A549 (cell line): ENCODE measurements at regions not wholly inside any gene's neighbourhood (a gene's known extent, or its start where the extent isn't known, plus 50 kb on each side); places are given as distances from the start of the nearest gene placed in this dataset.
A peak's percentile ranks its signal among the peaks of the same experiment; 100 is the strongest.
"Not testable (repeated sequence)": the region's sequence is repeated elsewhere in the genome, so short reads cannot be mapped to it uniquely, and the experiment has no call there.

Experiments used
- ATAC-seq, 2 experiments: fragments of 200-7000 bp in 1 of 2; fragments of >200 bp in 1 of 2; cut with Nextera tagmentation in 1 of 2; cut with Tn5 transposase in 1 of 2; 3 replicates each; pipeline versions ENCODE4 v1.8.0 to v1.9.1; 2018 to 2020; ENCODE audit warnings: mild to moderate bottlenecking in 1 of 2, moderate library complexity in 1 of 2
- CTCF ChIA-PET: fragments of 300-600 bp; sonication (Branson Sonifier 250); formaldehyde crosslinking; extraction: SDS; loops from one replicate; lab custom pipeline; 2021; ENCODE audit warnings: antibody characterized with exemption, inconsistent platforms; lab: Yijun Ruan, JAX
- POLR2A ChIA-PET: fragments of 350-600 bp; formaldehyde crosslinking; extraction: SDS; loops from one replicate; lab custom pipeline; 2021; ENCODE audit warnings: antibody characterized with exemption, inconsistent platforms; lab: Yijun Ruan, JAX
- DNase-seq, 2 experiments: peaks; one replicate each; pipeline versions ENCODE4 v3.0.0 to v3.0.0-alpha.2; 2011 to 2016; ENCODE audit warnings: low read depth in 1 of 2, low spot score in 1 of 2
- FAIRE-seq: peaks from 2 replicates; lab custom pipeline; 2011; peaks lifted over from hg19 to GRCh38; lab: Jason Lieb, UNC
- H3K27ac ChIP-seq, 2 experiments: fragments of >200 bp; sonication (Bioruptor Twin); formaldehyde crosslinking; 3 replicates each; pipeline ENCODE4 v1.5.1; 2016 to 2017
- H3K4me1 ChIP-seq: fragments of >200 bp; sonication (Bioruptor Twin); formaldehyde crosslinking; 3 replicates; pipeline ENCODE4 v1.6.1; 2016
- H3K4me2 ChIP-seq: fragments of >200 bp; sonication (Bioruptor Twin); formaldehyde crosslinking; 3 replicates; pipeline ENCODE4 v1.6.1; 2016
- H3K4me3 ChIP-seq: fragments of >200 bp; sonication (Bioruptor Twin); formaldehyde crosslinking; 3 replicates; pipeline ENCODE4 v1.5.1; 2016
- H3K9me3 ChIP-seq: fragments of >200 bp; sonication (Bioruptor Twin); formaldehyde crosslinking; 3 replicates; pipeline ENCODE4 v1.6.1; 2016
- CBX8 ChIP-seq: fragments of 200-600 bp; sonication (generic); IDR thresholded peaks from 2 replicates; pipeline ENCODE4 v1.6.1; 2016
- CEBPB ChIP-seq, 2 experiments: fragments of >200 bp in 1 of 2; sonication (Bioruptor Twin) in 1 of 2; formaldehyde crosslinking in 1 of 2; IDR thresholded peaks; 2 replicates each; pipeline ENCODE4 v1.6.1; 2012 to 2016
- E2F6 ChIP-seq: IDR thresholded peaks from 2 replicates; pipeline ENCODE4 v1.6.1; 2012; ENCODE audit warnings: low read depth, borderline replicate concordance
- EHF ChIP-seq: fragments of 250-450 bp; sonication (Bioruptor Pico); IDR thresholded peaks from 2 replicates; pipeline ENCODE4 v1.5.0; 2020; ENCODE audit warnings: mild to moderate bottlenecking
- FOSL2 ChIP-seq, 2 experiments: fragments of 450-650 bp in 1 of 2; fragments of >200 bp in 1 of 2; sonication (Bioruptor Twin) in 1 of 2; formaldehyde crosslinking; IDR thresholded peaks; 2 replicates each; pipeline versions ENCODE4 v1.5.0 to v1.6.1; 2016 to 2020; ENCODE audit warnings: mild to moderate bottlenecking in 1 of 2, moderate library complexity in 1 of 2
- GATA3 ChIP-seq: IDR thresholded peaks from 2 replicates; pipeline ENCODE4 v1.6.1; 2012; ENCODE audit warnings: borderline replicate concordance
- JUN ChIP-seq, 2 experiments: fragments of >200 bp; sonication (Bioruptor Twin); formaldehyde crosslinking; IDR thresholded peaks; 2 replicates in 1 of 2; 3 replicates in 1 of 2; pipeline ENCODE4 v1.6.1; 2016 to 2017
- MAFK ChIP-seq: fragments of 450-650 bp; IDR thresholded peaks from 2 replicates; pipeline ENCODE4 v1.6.1; 2014; ENCODE audit not compliant: partially characterized antibody
- MAX ChIP-seq: IDR thresholded peaks from 2 replicates; pipeline ENCODE4 v1.6.1; 2012
- MYC ChIP-seq: IDR thresholded peaks from 2 replicates; pipeline ENCODE4 v1.6.1; 2012; ENCODE audit warnings: mild to moderate bottlenecking, inconsistent platforms, low read length, improper control_type of control experiment, borderline replicate concordance
- NPAS2 ChIP-seq: fragments of 250-450 bp; sonication (Bioruptor Pico); IDR thresholded peaks from 2 replicates; pipeline ENCODE4 v1.8.0; 2022; ENCODE audit warnings: mild to moderate bottlenecking, moderate library complexity, borderline replicate concordance
- NR3C1 ChIP-seq: fragments of >200 bp; sonication (Bioruptor Twin); formaldehyde crosslinking; IDR thresholded peaks from 3 replicates; pipeline ENCODE4 v1.6.1; 2017
- PBX3 ChIP-seq: IDR thresholded peaks from 2 replicates; pipeline ENCODE4 v1.6.1; 2012
- PHF8 ChIP-seq: fragments of 200-600 bp; sonication (generic); IDR thresholded peaks from 2 replicates; pipeline ENCODE4 v1.6.1; 2016; ENCODE audit warnings: low read depth, mild to moderate bottlenecking, antibody characterized with exemption, moderate library complexity, borderline replicate concordance
- POLR2AphosphoS2 ChIP-seq: conservative IDR thresholded peaks from 2 replicates; pipeline ENCODE4 v1.6.1; 2012; ENCODE audit warnings: low read length, improper control_type of control experiment, inconsistent platforms
- SMC3 ChIP-seq: fragments of >200 bp; sonication (Bioruptor Twin); formaldehyde crosslinking; IDR thresholded peaks from 3 replicates; pipeline ENCODE4 v1.6.1; 2018; ENCODE audit warnings: inconsistent platforms
- ZFP36 ChIP-seq: fragments of 450-650 bp; IDR thresholded peaks from 2 replicates; pipeline ENCODE4 v1.6.1; 2014; ENCODE audit warnings: borderline replicate concordance; ENCODE audit not compliant: partially characterized antibody
- WGBS: methylation state at CpG from one replicate; pipeline ENCODE4 v1.1.6; 2017; ENCODE audit errors: missing lambda C conversion rate; 5-methylcytosine and 5-hydroxymethylcytosine counted together
- TF ChIP-seq, protein P1 (sequence below): fragments of >200 bp; sonication (Bioruptor Twin); formaldehyde crosslinking; IDR thresholded peaks from 3 replicates; pipeline ENCODE4 v1.5.1; 2016

GRCh38 chr11:121965330-121965729, 150.7 kb downstream of the BLID start:
- H3K4me3 ChIP-seq = no peak overlapping the region
- FAIRE-seq = no peak
- DNase-seq = peak in 1 of 2 experiments; percentile 4
- 23% methylated on average over 4 of the region's 4 CpGs for WGBS
- peak overlapping the region; percentile 34; the same call in 2 of the 3 replicates for H3K4me2 ChIP-seq
- CTCF ChIA-PET = no interaction called here
- H3K9me3 ChIP-seq = no peaks in the 10 kb centered on the region
- TF ChIP-seq CBX8 (no peak), GATA3 (no peak), JUN (IDR thresholded peaks at IDR 0.05) (no peak), MYC (no peak), EHF (CRISPR knock-in tag) (no peak), FOSL2 (IDR thresholded peaks at IDR 0.05) (no peak), FOSL2 (CRISPR knock-in tag; IDR thresholded peaks at IDR 0.05) (no peak), MAFK (no peak), PHF8 (no peak), SMC3 (no peak), NR3C1 (no peak), ZFP36 (no peak), MAX (no peak)
- TF ChIP-seq, protein P1, sequence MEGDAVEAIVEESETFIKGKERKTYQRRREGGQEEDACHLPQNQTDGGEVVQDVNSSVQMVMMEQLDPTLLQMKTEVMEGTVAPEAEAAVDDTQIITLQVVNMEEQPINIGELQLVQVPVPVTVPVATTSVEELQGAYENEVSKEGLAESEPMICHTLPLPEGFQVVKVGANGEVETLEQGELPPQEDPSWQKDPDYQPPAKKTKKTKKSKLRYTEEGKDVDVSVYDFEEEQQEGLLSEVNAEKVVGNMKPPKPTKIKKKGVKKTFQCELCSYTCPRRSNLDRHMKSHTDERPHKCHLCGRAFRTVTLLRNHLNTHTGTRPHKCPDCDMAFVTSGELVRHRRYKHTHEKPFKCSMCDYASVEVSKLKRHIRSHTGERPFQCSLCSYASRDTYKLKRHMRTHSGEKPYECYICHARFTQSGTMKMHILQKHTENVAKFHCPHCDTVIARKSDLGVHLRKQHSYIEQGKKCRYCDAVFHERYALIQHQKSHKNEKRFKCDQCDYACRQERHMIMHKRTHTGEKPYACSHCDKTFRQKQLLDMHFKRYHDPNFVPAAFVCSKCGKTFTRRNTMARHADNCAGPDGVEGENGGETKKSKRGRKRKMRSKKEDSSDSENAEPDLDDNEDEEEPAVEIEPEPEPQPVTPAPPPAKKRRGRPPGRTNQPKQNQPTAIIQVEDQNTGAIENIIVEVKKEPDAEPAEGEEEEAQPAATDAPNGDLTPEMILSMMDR = no peak
- H3K27ac ChIP-seq = no peak overlapping the region
- ATAC-seq = no peak
- peaks cover 12% of the 10 kb centered on the region; the same call in 2 of the 3 replicates for H3K4me1 ChIP-seq
- POLR2A ChIA-PET = no interaction called here

DNA sequence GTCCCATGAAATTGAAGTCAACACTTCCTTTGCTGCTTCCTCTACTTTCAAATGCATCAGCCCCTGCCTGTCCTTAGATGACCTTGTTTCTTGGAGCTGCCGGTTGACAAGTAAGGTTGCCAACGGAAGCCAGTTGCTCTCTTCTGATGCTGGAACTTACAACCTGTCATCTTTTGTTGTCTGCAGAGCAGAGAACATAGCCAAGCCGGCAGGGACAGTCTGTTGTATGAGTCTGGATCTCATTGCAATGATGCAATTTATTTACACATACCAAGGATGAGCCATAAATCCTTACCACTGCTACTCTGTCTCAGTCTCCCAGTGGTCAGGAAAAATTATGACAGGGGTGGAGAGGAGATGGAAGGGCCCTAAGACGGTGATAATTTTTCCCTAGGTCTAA, 151.4 kb downstream of the BLID start:
- peak in 1 of 2 experiments; percentile 17 for DNase-seq
- TF ChIP-seq CEBPB (IDR thresholded peaks at IDR 0.05) (peak in 1 of 2 experiments; percentile 56; a peak in 2 of 4 replicates), POLR2AphosphoS2 (no peak)
- TF ChIP-seq, all 56 proteins: peak for 1
- ATAC-seq (peak; percentile 73 to 86), FAIRE-seq (no peak)
- 36% methylated on average over 3 of the region's 4 CpGs for WGBS
- no peaks in the 10 kb centered on the region for H3K9me3 ChIP-seq
- no peak overlapping the region for H3K27ac ChIP-seq
- H3K4me2 ChIP-seq = peak overlapping the region; percentile 34; the same call in 2 of the 3 replicates
- ChIA-PET POLR2A (no interaction called here), CTCF (no interaction called here)
- H3K4me1 ChIP-seq = peaks cover 12% of the 10 kb centered on the region; the same call in 2 of the 3 replicates
- H3K4me3 ChIP-seq = no peak overlapping the region

DNA sequence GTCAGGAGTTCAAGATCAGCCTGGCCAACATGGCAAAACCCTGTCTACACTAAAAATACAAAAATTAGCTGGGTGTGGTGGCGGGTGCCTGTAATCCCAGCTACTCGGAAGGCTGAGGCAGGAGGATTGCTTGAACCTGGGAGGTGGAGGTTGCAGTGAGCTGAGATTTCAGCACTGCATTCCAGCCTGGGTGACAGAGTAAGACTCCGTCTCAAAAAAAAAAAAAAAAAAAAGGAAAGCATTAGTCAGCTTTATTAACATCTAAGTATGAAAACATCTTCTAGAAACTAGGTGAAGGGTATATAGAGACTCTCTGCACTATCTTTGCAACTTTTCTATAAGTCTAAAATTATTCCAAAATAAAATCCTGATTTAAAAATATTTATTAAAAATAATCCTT, 152.2 kb downstream of the BLID start:
- H3K4me2 ChIP-seq, H3K9me3 ChIP-seq, DNase-seq, ATAC-seq, CTCF ChIA-PET, POLR2A ChIA-PET, H3K27ac ChIP-seq, H3K4me3 ChIP-seq, FAIRE-seq: not testable (repeated sequence)
- H3K4me1 ChIP-seq = peaks cover 12% of the 10 kb centered on the region; the same call in 2 of the 3 replicates
- 71% methylated on average over 3 of the region's 3 CpGs for WGBS

DNA sequence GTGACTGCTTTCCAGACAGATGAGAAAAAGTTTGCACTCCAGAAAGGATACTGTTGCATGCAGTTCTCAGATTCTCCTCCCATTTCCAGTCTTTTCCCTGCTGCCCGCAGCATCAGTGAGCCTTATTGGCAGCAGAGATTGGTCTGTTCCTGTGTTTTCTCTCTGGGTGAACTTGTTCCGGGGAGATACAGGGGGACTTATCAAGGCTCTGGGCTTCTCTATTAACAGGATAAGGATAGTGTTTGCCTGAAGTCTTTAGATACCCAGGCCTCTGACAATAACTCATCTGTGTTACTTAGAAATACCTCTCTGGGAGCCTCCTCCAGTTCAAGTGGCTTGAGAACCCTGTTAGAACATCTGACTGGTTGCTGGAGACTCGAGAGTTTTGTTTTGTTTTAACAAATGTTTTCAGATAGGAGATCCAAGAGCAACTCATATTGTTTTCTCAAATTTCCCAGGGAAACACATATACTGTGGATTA, 154.7 kb downstream of the BLID start:
- Histone ChIP-seq H3K27ac (no peak overlapping the region), H3K4me2 (no peak overlapping the region), H3K4me1 (peaks cover 12% of the 10 kb centered on the region; the same call in 2 of the 3 replicates), H3K4me3 (no peak overlapping the region)
- 54% methylated on average over 3 of the region's 3 CpGs for WGBS
- DNase-seq = no peak
- ATAC-seq = no peak
- ChIA-PET POLR2A (no interaction called here), CTCF (interaction anchor here (0.6 to 0.7 kb wide), 2 partner anchors 198 to 507 kb away, joined by 3 read pairs; no protein-coding TSS in a partner anchor)
- TF ChIP-seq ZFP36 (no peak), E2F6 (no peak), PBX3 (no peak), NPAS2 (CRISPR knock-in tag) (no peak)
- TF ChIP-seq, all 56 proteins: peak for 0
- FAIRE-seq = no peak
- H3K9me3 ChIP-seq = no peaks in the 10 kb centered on the region
